ENCODE measurements at regions not wholly inside any gene's neighbourhood (a gene's known extent, or its start where the extent isn't known, plus 50 kb on each side); places are given as distances from the start of the nearest gene placed in this dataset.

- Histone ChIP-seq H3K4me1 (ENCODE audit: control insufficient read depth, extremely low read depth, insufficient read depth, low read length) (no peaks in the 10 kb centered on the region), H3K79me2 (ENCODE audit: control insufficient read depth, insufficient read depth, low read length) (no peaks in the 10 kb centered on the region), H3K4me3 (ENCODE audit: control insufficient read depth in 2 of 3, extremely low read depth in 1 of 3, insufficient read depth in 2 of 3, low read depth in 1 of 3, low read length in 3 of 3) (no peak overlapping the region), H3K4me2 (ENCODE audit: control insufficient read depth, extremely low read depth, insufficient read depth, low read depth, low read length) (no peak overlapping the region), H3K9ac (ENCODE audit: control insufficient read depth, extremely low read depth, insufficient read depth, low read length) (no peak overlapping the region), H2AFZ (ENCODE audit: control insufficient read depth, low read length) (no peak overlapping the region), H3K27ac (ENCODE audit: control insufficient read depth, insufficient read depth, low read length) (no peak overlapping the region), H4K20me1 (ENCODE audit: control insufficient read depth, extremely low read depth, insufficient read depth, low read length) (no peaks in the 10 kb centered on the region), H3K27me3 (ENCODE audit: control insufficient read depth, extremely low read depth, insufficient read depth, low read length) (no peaks in the 10 kb centered on the region), H3K9me1 (ENCODE audit: control insufficient read depth, extremely low read depth, insufficient read depth, low read length) (no peaks in the 10 kb centered on the region), H3K9me3 (ENCODE audit: control insufficient read depth, low read depth, low read length) (no peaks in the 10 kb centered on the region), H3K36me3 (ENCODE audit: control insufficient read depth in 2 of 2, extremely low read depth in 1 of 2, insufficient read depth in 2 of 2, low read length in 2 of 2) (no peaks in the 10 kb centered on the region)
- no peak for FAIRE-seq
- dilution Hi-C loops (cut with MboI; ENCODE audit: extremely low pct_ligation_motif_present, low sequenced_read_pairs), result no loop called here
- TF ChIP-seq CTCF (optimal IDR thresholded peaks at IDR 0.05 in 1 of 3, IDR thresholded peaks at IDR 0.05 in 1 of 3, conservative IDR thresholded peaks at IDR 0.05 in 1 of 3; ENCODE audit: extremely low read depth in 1 of 3, insufficient read depth in 2 of 3, low read length in 3 of 3) (no peak), EZH2 (IDR thresholded peaks at IDR 0.05; ENCODE audit: low read length) (no peak)
- DNase-seq (ENCODE audit: low read depth, low spot score), result no peak
These were observed 192.3 kb upstream of the NSMCE3 start for GRCh38 chr15:29461877-29462276.

- no peak for TF ChIP-seq EZH2 (IDR thresholded peaks at IDR 0.05; ENCODE audit: low read length)
- no peak for TF ChIP-seq CTCF (optimal IDR thresholded peaks at IDR 0.05 in 1 of 3, IDR thresholded peaks at IDR 0.05 in 1 of 3, conservative IDR thresholded peaks at IDR 0.05 in 1 of 3; ENCODE audit: extremely low read depth in 1 of 3, insufficient read depth in 2 of 3, low read length in 3 of 3)
- Histone ChIP-seq H3K9me1 (ENCODE audit: control insufficient read depth, extremely low read depth, insufficient read depth, low read length) (no peaks in the 10 kb centered on the region), H3K27ac (ENCODE audit: control insufficient read depth, insufficient read depth, low read length) (no peak overlapping the region), H4K20me1 (ENCODE audit: control insufficient read depth, extremely low read depth, insufficient read depth, low read length) (no peaks in the 10 kb centered on the region), H3K9me3 (ENCODE audit: control insufficient read depth, low read depth, low read length) (no peaks in the 10 kb centered on the region), H3K4me2 (ENCODE audit: control insufficient read depth, extremely low read depth, insufficient read depth, low read depth, low read length) (no peak overlapping the region), H3K27me3 (ENCODE audit: control insufficient read depth, extremely low read depth, insufficient read depth, low read length) (no peaks in the 10 kb centered on the region), H3K4me3 (ENCODE audit: control insufficient read depth in 2 of 3, extremely low read depth in 1 of 3, insufficient read depth in 2 of 3, low read depth in 1 of 3, low read length in 3 of 3) (no peak overlapping the region), H3K79me2 (ENCODE audit: control insufficient read depth, insufficient read depth, low read length) (no peaks in the 10 kb centered on the region), H3K36me3 (ENCODE audit: control insufficient read depth in 2 of 2, extremely low read depth in 1 of 2, insufficient read depth in 2 of 2, low read length in 2 of 2) (no peaks in the 10 kb centered on the region), H2AFZ (ENCODE audit: control insufficient read depth, low read length) (no peak overlapping the region), H3K9ac (ENCODE audit: control insufficient read depth, extremely low read depth, insufficient read depth, low read length) (no peak overlapping the region), H3K4me1 (ENCODE audit: control insufficient read depth, extremely low read depth, insufficient read depth, low read length) (no peaks in the 10 kb centered on the region)
- no peak for DNase-seq (ENCODE audit: low read depth, low spot score)
- dilution Hi-C loops (cut with MboI; ENCODE audit: extremely low pct_ligation_motif_present, low sequenced_read_pairs), result no loop called here
- FAIRE-seq, result no peak
These were observed 188.7 kb upstream of the NSMCE3 start for GRCh38 chr15:29458361-29458760.
